GM12872 (cell line): ENCODE measurements at regions not wholly inside any gene's neighbourhood (a gene's known extent, or its start where the extent isn't known, plus 50 kb on each side); places are given as distances from the start of the nearest gene placed in this dataset.

Experiments
- TF ChIP-seq, protein P1 (sequence below): IDR thresholded peaks from 3 replicates; pipeline ENCODE4 v1.5.1; 2011; ENCODE audit warnings: low read depth, mild to moderate bottlenecking, low read length, moderate library complexity; ENCODE audit not compliant: insufficient read depth

DNA sequence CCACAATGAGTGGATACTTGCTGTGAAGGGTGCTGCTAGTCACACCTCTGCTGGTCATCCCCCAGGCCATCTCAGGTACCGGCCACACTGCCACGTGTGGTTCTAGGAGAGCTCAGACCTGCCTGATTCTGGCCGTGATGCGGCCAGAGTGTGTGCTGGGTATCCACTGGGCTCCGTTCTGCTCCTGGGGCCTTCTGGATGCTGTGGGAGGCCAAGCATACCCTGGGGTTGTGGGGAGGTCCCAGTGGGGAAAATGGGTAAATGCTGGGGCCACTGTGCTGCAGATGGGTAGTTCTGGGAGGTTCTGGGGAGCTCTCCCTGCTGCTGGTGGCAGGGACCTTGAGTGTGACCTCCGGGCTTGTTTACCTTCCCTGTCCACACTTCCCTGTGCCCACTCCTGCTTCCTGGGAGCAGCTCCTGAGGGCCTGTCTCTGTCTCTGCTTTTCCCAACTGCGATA is 318.4 kb downstream of the GLRX3 start:
- TF ChIP-seq, protein P1, sequence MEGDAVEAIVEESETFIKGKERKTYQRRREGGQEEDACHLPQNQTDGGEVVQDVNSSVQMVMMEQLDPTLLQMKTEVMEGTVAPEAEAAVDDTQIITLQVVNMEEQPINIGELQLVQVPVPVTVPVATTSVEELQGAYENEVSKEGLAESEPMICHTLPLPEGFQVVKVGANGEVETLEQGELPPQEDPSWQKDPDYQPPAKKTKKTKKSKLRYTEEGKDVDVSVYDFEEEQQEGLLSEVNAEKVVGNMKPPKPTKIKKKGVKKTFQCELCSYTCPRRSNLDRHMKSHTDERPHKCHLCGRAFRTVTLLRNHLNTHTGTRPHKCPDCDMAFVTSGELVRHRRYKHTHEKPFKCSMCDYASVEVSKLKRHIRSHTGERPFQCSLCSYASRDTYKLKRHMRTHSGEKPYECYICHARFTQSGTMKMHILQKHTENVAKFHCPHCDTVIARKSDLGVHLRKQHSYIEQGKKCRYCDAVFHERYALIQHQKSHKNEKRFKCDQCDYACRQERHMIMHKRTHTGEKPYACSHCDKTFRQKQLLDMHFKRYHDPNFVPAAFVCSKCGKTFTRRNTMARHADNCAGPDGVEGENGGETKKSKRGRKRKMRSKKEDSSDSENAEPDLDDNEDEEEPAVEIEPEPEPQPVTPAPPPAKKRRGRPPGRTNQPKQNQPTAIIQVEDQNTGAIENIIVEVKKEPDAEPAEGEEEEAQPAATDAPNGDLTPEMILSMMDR = no peak

DNA sequence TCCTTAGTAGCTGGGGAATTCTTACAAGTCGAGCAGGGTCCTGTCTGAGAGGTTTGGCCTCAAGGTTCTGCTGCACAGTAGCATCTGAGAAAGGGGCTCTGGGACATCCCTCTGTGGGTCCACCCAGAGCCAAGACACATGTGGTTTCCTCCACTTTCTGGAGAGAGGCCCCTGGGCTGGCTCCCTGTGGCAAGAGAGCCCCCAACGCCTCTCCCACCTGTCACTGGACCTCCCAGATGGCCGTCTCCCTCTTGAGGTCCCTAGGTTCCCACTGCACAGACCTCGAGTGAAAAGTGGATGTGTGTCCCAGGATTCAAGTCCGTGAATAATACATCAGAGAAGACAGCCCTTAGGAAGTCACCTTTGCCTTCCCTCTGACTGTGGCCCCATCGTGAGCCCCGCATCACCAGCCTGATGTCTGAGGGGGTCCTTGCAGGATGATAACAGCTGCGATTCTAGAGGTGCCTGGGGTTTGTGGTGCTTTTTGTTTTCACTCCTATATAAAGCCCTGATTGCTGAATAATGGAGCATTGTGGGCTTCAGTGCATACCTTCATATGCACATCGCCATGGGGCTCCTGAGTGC is 319.0 kb downstream of the GLRX3 start:
- TF ChIP-seq, protein P1 = no peak

DNA sequence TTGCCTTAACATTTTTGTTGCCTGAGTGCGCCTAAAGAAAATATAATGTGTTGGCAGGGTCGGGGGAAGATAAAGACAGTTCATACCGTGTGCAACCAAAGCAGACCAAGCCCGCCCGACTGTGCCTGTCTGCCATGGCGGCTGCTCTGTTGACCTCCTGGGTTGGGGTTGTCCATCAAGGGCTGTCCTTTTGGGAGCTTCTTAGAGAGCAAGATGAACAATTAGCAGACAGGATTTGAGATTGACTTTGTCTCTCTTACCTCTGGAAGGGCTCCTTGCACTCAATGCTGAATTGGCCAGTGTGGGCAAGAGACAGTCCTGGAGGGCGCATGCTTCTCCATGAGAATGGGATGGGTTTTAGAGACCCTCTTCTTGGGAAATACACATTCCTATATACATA is 319.6 kb downstream of the GLRX3 start:
- TF ChIP-seq, protein P1 = no peak

- TF ChIP-seq, protein P1 = no peak
These were observed 320.4 kb downstream of the GLRX3 start for GRCh38 chr10:130456616-130457015.

DNA sequence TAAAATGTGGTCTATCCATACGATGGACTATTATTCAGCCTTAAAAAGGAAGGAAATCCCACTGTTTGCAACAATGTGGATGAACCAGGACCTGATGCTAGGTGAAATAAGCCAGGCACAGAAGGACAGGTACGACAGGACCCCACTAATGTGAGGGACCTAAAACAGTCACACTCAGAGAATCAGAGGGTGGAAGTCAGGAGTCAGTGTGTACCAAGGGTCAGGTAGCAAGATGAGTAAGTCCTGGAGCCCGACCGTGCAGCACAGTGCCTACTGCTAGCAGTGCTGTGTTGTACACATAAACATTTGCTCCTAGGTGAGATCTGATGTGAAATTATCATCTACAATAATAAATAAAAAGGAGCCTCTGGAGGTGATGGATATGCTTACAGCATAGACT is 322.3 kb downstream of the GLRX3 start:
- TF ChIP-seq, protein P1 = no peak

DNA sequence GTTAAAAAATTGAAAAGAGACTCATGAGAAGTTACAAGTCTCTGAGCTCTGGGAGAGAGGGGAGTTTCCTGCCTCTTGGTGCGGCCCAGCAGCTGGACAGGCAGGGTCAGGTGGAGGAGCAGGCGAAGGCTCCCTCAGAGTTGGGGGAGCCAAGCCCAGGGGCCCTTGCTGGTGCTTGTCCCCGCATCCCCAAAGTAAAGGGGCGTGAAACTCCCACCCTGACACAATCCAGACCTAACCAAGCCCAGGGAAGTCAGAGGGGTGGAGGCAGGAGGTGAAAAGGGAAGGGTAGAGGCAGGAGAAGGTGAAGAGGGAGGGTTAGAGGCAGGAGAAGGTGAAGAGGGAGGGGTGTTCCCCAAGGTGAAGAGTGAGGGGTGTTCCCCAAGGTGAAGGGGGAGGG is 322.8 kb downstream of the GLRX3 start:
- TF ChIP-seq, protein P1 = no peak

- TF ChIP-seq, protein P1 = no peak
These were observed 323.8 kb downstream of the GLRX3 start for GRCh38 chr10:130459851-130460490.
